ENCODE measurements at regions not wholly inside any gene's neighbourhood (a gene's known extent, or its start where the extent isn't known, plus 50 kb on each side); places are given as distances from the start of the nearest gene placed in this dataset.
"Not testable (repeated sequence)": the region's sequence is repeated elsewhere in the genome, so short reads cannot be mapped to it uniquely, and the experiment has no call there.

GRCh38 chr3:11727207-11727606 is 83.5 kb upstream of the VGLL4 start:
- CTCF ChIA-PET = no interaction called here
- Histone ChIP-seq H3K27me3 (replicated peaks in 2 of 5; ENCODE audit: control insufficient read depth in 4 of 5, insufficient read depth in 5 of 5, low read length in 4 of 5) (no peaks in the 10 kb centered on the region), H3K9me3 (ENCODE audit: control extremely low read depth in 1 of 5, control insufficient read depth in 4 of 5, insufficient read depth in 2 of 5, low read depth in 1 of 5, low read length in 4 of 5) (no peaks in the 10 kb centered on the region), H3K4me1 (ENCODE audit: control extremely low read depth in 1 of 4, control insufficient read depth in 4 of 4, insufficient read depth in 4 of 4, low read length in 3 of 4) (no peaks in the 10 kb centered on the region), H3K27ac (ENCODE audit: insufficient read depth in 1 of 2, low read depth in 1 of 2, low read length in 2 of 2, poor library complexity in 1 of 2, severe bottlenecking in 2 of 2) (no peak overlapping the region), H3K4me3 (ENCODE audit: control insufficient read depth in 1 of 7, extremely low read depth in 1 of 7, insufficient read depth in 4 of 7, low read depth in 2 of 7, low read length in 6 of 7) (no peak overlapping the region), H3K36me3 (ENCODE audit: control insufficient read depth in 4 of 4, insufficient read depth in 4 of 4, low read length in 3 of 4) (no peaks in the 10 kb centered on the region)
- DNase-seq = no peak
- 95% methylated on average over 2 of the region's 2 CpGs for WGBS (ENCODE audit: insufficient coverage)
- POLR2A ChIA-PET = no interaction called here

- Histone ChIP-seq H3K4me3 (ENCODE audit: control insufficient read depth in 1 of 7, extremely low read depth in 1 of 7, insufficient read depth in 4 of 7, low read depth in 2 of 7, low read length in 6 of 7) (no peak overlapping the region), H3K4me1 (ENCODE audit: control extremely low read depth in 1 of 4, control insufficient read depth in 4 of 4, insufficient read depth in 4 of 4, low read length in 3 of 4) (peaks cover 0 to 2% (median under 1%) of the 10 kb centered on the region in 4 experiments), H3K27me3 (replicated peaks in 2 of 5; ENCODE audit: control insufficient read depth in 4 of 5, insufficient read depth in 5 of 5, low read length in 4 of 5) (no peaks in the 10 kb centered on the region), H3K27ac (ENCODE audit: insufficient read depth in 1 of 2, low read depth in 1 of 2, low read length in 2 of 2, poor library complexity in 1 of 2, severe bottlenecking in 2 of 2) (no peak overlapping the region), H3K36me3 (ENCODE audit: control insufficient read depth in 4 of 4, insufficient read depth in 4 of 4, low read length in 3 of 4) (no peaks in the 10 kb centered on the region), H3K9me3 (ENCODE audit: control extremely low read depth in 1 of 5, control insufficient read depth in 4 of 5, insufficient read depth in 2 of 5, low read depth in 1 of 5, low read length in 4 of 5) (no peaks in the 10 kb centered on the region)
- ChIA-PET CTCF (no interaction called here), POLR2A (no interaction called here)
- DNase-seq = no peak
- 96% methylated on average over 3 of the region's 3 CpGs for WGBS (ENCODE audit: insufficient coverage)
Measured at GRCh38 chr3:11726146-11726545, 82.4 kb upstream of the VGLL4 start.

GRCh38 chr3:11725340-11725641 is 81.6 kb upstream of the VGLL4 start:
- CTCF ChIA-PET; H3K27ac ChIP-seq (ENCODE audit: insufficient read depth in 1 of 2, low read depth in 1 of 2, low read length in 2 of 2, poor library complexity in 1 of 2, severe bottlenecking in 2 of 2): not testable (repeated sequence)

GRCh38 chr3:11724615-11725339 is 81.1 kb upstream of the VGLL4 start:
- 88% methylated on average over 7 of the region's 8 CpGs for WGBS (ENCODE audit: insufficient coverage)
- ChIA-PET POLR2A (no interaction called here), CTCF (no interaction called here)
- H3K27me3 ChIP-seq (replicated peaks in 2 of 5; ENCODE audit: control insufficient read depth in 4 of 5, insufficient read depth in 5 of 5, low read length in 4 of 5) = no peaks in the 10 kb centered on the region
- H3K4me1 ChIP-seq (ENCODE audit: control extremely low read depth in 1 of 4, control insufficient read depth in 4 of 4, insufficient read depth in 4 of 4, low read length in 3 of 4) = peaks cover 0 to 12% (median 11%) of the 10 kb centered on the region in 4 experiments
- DNase-seq = no peak
- no peaks in the 10 kb centered on the region for H3K36me3 ChIP-seq (ENCODE audit: control insufficient read depth in 4 of 4, insufficient read depth in 4 of 4, low read length in 3 of 4)
- H3K4me3 ChIP-seq (ENCODE audit: control insufficient read depth in 1 of 7, extremely low read depth in 1 of 7, insufficient read depth in 4 of 7, low read depth in 2 of 7, low read length in 6 of 7) = no peak overlapping the region
- no peaks in the 10 kb centered on the region for H3K9me3 ChIP-seq (ENCODE audit: control extremely low read depth in 1 of 5, control insufficient read depth in 4 of 5, insufficient read depth in 2 of 5, low read depth in 1 of 5, low read length in 4 of 5)
- no peak overlapping the region for H3K27ac ChIP-seq (ENCODE audit: insufficient read depth in 1 of 2, low read depth in 1 of 2, low read length in 2 of 2, poor library complexity in 1 of 2, severe bottlenecking in 2 of 2)

More at GRCh38 chr3:11725340-11725641, 81.6 kb upstream of the VGLL4 start:
- H3K4me3 ChIP-seq (ENCODE audit: control insufficient read depth in 1 of 7, extremely low read depth in 1 of 7, insufficient read depth in 4 of 7, low read depth in 2 of 7, low read length in 6 of 7); H3K9me3 ChIP-seq (ENCODE audit: control extremely low read depth in 1 of 5, control insufficient read depth in 4 of 5, insufficient read depth in 2 of 5, low read depth in 1 of 5, low read length in 4 of 5); H3K27me3 ChIP-seq (replicated peaks in 2 of 5; ENCODE audit: control insufficient read depth in 4 of 5, insufficient read depth in 5 of 5, low read length in 4 of 5); POLR2A ChIA-PET; DNase-seq; H3K36me3 ChIP-seq (ENCODE audit: control insufficient read depth in 4 of 4, insufficient read depth in 4 of 4, low read length in 3 of 4); H3K4me1 ChIP-seq (ENCODE audit: control extremely low read depth in 1 of 4, control insufficient read depth in 4 of 4, insufficient read depth in 4 of 4, low read length in 3 of 4): not testable (repeated sequence)
- WGBS (ENCODE audit: insufficient coverage) = 100% methylated on average over 2 of the region's 2 CpGs

- ChIA-PET POLR2A (no interaction called here), CTCF (no interaction called here)
- Histone ChIP-seq H3K4me1 (ENCODE audit: control extremely low read depth in 1 of 4, control insufficient read depth in 4 of 4, insufficient read depth in 4 of 4, low read length in 3 of 4) (peaks cover 5 to 31% (median 19%) of the 10 kb centered on the region in 4 experiments), H3K4me3 (ENCODE audit: control insufficient read depth in 1 of 7, extremely low read depth in 1 of 7, insufficient read depth in 4 of 7, low read depth in 2 of 7, low read length in 6 of 7) (no peak overlapping the region), H3K27me3 (replicated peaks in 2 of 5; ENCODE audit: control insufficient read depth in 4 of 5, insufficient read depth in 5 of 5, low read length in 4 of 5) (no peaks in the 10 kb centered on the region), H3K9me3 (ENCODE audit: control extremely low read depth in 1 of 5, control insufficient read depth in 4 of 5, insufficient read depth in 2 of 5, low read depth in 1 of 5, low read length in 4 of 5) (no peaks in the 10 kb centered on the region), H3K36me3 (ENCODE audit: control insufficient read depth in 4 of 4, insufficient read depth in 4 of 4, low read length in 3 of 4) (no peaks in the 10 kb centered on the region), H3K27ac (ENCODE audit: insufficient read depth in 1 of 2, low read depth in 1 of 2, low read length in 2 of 2, poor library complexity in 1 of 2, severe bottlenecking in 2 of 2) (no peak overlapping the region)
- WGBS (ENCODE audit: insufficient coverage) = 100% methylated on average over 4 of the region's 9 CpGs
- DNase-seq = no peak
Measured at GRCh38 chr3:11721479-11721878, 77.8 kb upstream of the VGLL4 start.

- POLR2A ChIA-PET = no interaction called here
- H3K9me3 ChIP-seq (ENCODE audit: control extremely low read depth in 1 of 5, control insufficient read depth in 4 of 5, insufficient read depth in 2 of 5, low read depth in 1 of 5, low read length in 4 of 5) = no peaks in the 10 kb centered on the region
- 57% methylated on average over 4 of the region's 8 CpGs for WGBS (ENCODE audit: insufficient coverage)
- peaks cover 5 to 31% (median 19%) of the 10 kb centered on the region in 4 experiments for H3K4me1 ChIP-seq (ENCODE audit: control extremely low read depth in 1 of 4, control insufficient read depth in 4 of 4, insufficient read depth in 4 of 4, low read length in 3 of 4)
- H3K27me3 ChIP-seq (replicated peaks in 2 of 5; ENCODE audit: control insufficient read depth in 4 of 5, insufficient read depth in 5 of 5, low read length in 4 of 5) = no peaks in the 10 kb centered on the region
- CTCF ChIA-PET = no interaction called here
- no peak for DNase-seq
- no peaks in the 10 kb centered on the region for H3K36me3 ChIP-seq (ENCODE audit: control insufficient read depth in 4 of 4, insufficient read depth in 4 of 4, low read length in 3 of 4)
- H3K4me3 ChIP-seq (ENCODE audit: control insufficient read depth in 1 of 7, extremely low read depth in 1 of 7, insufficient read depth in 4 of 7, low read depth in 2 of 7, low read length in 6 of 7) = peak overlapping the region in 6 of 7 experiments; percentile 78 to 98 (median 89)
- no peak overlapping the region for H3K27ac ChIP-seq (ENCODE audit: insufficient read depth in 1 of 2, low read depth in 1 of 2, low read length in 2 of 2, poor library complexity in 1 of 2, severe bottlenecking in 2 of 2)
Measured at GRCh38 chr3:11720917-11721411, 77.2 kb upstream of the VGLL4 start.

GRCh38 chr3:11720304-11720898 is 76.7 kb upstream of the VGLL4 start:
- Histone ChIP-seq H3K9me3 (ENCODE audit: control extremely low read depth in 1 of 5, control insufficient read depth in 4 of 5, insufficient read depth in 2 of 5, low read depth in 1 of 5, low read length in 4 of 5) (no peaks in the 10 kb centered on the region), H3K4me3 (ENCODE audit: control insufficient read depth in 1 of 7, extremely low read depth in 1 of 7, insufficient read depth in 4 of 7, low read depth in 2 of 7, low read length in 6 of 7) (peak overlapping the region; percentile 78 to 98 (median 88)), H3K27ac (ENCODE audit: insufficient read depth in 1 of 2, low read depth in 1 of 2, low read length in 2 of 2, poor library complexity in 1 of 2, severe bottlenecking in 2 of 2) (no peak overlapping the region), H3K27me3 (replicated peaks in 2 of 5; ENCODE audit: control insufficient read depth in 4 of 5, insufficient read depth in 5 of 5, low read length in 4 of 5) (no peaks in the 10 kb centered on the region), H3K36me3 (ENCODE audit: control insufficient read depth in 4 of 4, insufficient read depth in 4 of 4, low read length in 3 of 4) (no peaks in the 10 kb centered on the region), H3K4me1 (ENCODE audit: control extremely low read depth in 1 of 4, control insufficient read depth in 4 of 4, insufficient read depth in 4 of 4, low read length in 3 of 4) (peaks cover 5 to 31% (median 19%) of the 10 kb centered on the region in 4 experiments)
- under 1% methylated on average over 48 of the region's 51 CpGs for WGBS (ENCODE audit: insufficient coverage)
- ChIA-PET POLR2A (no interaction called here), CTCF (no interaction called here)
- peak; percentile 75 to 87 (median 82) for DNase-seq

Data from common myeloid progenitor, CD34-positive (primary cell).